Mesenteric fat pad (tissue), 1 donor: ENCODE measurements at regions not wholly inside any gene's neighbourhood (a gene's known extent, or its start where the extent isn't known, plus 50 kb on each side); places are given as distances from the start of the nearest gene placed in this dataset.
"Not testable (repeated sequence)": the region's sequence is repeated elsewhere in the genome, so short reads cannot be mapped to it uniquely, and the experiment has no call there.

Experiments
- DNase-seq: peaks from one replicate; pipeline ENCODE4 v3.0.0-alpha.2; 2020; ENCODE audit warnings: low spot score
- donor health status: DM: yes; HTN: yes; CAD: no.

DNA sequence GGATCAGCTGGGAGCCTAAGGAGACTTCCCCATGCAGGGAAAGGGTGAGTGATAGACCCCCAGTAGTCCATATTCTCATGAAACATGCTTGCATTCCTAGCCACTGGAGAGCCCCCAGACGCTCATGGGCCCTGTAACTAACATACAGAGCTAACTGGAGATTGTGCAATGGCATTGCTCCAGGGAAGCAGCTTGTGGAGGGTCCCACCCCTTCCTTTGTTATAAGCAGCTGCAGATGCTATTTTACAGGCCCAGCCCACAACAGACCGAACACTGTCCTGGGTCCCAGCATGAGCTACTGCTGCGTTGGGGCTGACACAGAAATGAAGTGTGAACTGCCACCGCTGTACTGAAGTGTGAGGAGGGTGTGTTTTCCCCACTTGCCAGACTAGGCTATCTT is 1465.7 kb upstream of the DIAPH2 start:
- DNase-seq = no peak

DNA sequence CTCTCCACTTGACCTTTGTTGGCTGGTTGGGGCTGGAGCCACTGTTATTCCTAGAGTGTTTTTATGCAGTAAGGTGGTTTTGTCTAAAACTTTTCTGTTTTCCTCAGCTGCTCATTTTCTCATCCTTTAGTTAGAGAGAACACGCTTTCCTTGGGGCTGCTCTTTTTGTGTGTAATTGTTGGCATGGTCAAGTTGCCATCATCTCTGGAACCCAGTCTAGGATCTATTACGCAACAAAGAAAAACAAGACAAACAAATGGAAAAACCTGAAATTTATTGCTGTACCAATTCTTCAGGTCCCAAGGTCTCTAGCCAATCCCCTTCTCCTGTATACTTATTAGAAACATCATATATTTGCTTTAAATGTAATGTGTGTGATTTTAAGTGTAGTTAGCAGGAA is 1436.3 kb upstream of the DIAPH2 start:
- no peak for DNase-seq

- DNase-seq = no peak
These were observed 1394.2 kb upstream of the DIAPH2 start for GRCh38 chrX:95290455-95290854.

GRCh38 chrX:95291561-95291960 is 1393.1 kb upstream of the DIAPH2 start:
- DNase-seq = no peak

DNA sequence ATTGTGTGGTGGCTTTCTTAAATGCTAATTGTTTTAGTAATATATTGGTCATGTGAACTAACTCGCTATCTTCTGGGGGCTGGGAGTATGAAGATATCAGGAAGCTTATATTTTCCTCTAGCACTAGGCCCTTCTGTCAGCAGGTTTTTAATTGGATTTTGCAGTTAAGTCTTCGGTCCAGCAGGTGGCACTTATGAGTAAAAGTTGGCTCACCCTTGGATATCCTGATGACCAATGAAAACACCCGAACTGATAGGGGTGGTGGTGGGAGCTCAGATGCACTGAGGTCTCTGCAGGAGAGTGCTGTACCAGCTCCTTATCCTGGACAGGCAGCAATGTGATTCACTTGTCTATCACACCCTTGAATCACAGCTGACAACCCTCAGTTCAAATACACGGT is 1365.8 kb upstream of the DIAPH2 start:
- DNase-seq = no peak

DNA sequence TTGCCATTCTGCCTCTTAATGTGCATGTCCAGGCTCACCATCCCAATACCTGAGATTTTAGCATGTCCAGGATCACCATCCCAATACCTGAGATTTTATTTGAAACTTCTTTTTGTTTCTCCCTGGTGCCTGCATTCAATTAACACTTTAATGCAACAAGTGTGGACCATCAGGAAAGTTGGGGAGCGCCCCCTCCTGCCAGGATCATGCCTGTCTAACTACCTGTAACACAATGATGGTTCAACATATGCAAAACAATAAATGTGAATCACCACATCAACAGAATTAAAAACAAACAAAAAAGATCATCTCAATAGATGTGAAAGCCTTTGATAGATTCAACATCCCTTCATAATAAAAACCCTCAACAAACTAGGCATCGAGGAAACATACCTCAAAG is 1359.5 kb upstream of the DIAPH2 start:
- DNase-seq = no peak

- no peak for DNase-seq
These were observed 1354.3 kb upstream of the DIAPH2 start for GRCh38 chrX:95330292-95330691.

GRCh38 chrX:95332530-95332929 is 1352.1 kb upstream of the DIAPH2 start:
- no peak for DNase-seq

- no peak for DNase-seq
These were observed 1337.8 kb upstream of the DIAPH2 start for GRCh38 chrX:95346856-95347255.

- DNase-seq = no peak
These were observed 1333.7 kb upstream of the DIAPH2 start for GRCh38 chrX:95350774-95351488.

DNA sequence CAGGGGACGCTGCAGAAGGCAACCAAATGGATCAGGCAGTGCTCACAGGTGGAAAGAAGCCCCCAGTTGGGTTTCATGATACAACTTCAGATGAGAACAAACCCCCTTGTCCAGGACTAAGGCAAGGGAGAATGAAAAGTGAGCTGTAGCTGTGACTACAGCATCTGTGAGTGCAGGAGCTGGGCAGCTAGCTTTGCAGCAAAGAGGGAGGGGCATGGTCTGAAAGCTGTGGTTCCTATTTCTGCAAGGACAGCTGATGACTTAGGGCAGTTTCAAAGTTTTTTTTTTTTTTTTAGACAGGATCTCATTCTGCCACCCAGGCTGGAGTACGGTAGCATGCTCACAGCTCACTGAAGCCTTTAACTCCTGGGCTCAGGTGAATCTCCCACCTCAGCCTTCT is 1317.4 kb upstream of the DIAPH2 start:
- no peak for DNase-seq

DNA sequence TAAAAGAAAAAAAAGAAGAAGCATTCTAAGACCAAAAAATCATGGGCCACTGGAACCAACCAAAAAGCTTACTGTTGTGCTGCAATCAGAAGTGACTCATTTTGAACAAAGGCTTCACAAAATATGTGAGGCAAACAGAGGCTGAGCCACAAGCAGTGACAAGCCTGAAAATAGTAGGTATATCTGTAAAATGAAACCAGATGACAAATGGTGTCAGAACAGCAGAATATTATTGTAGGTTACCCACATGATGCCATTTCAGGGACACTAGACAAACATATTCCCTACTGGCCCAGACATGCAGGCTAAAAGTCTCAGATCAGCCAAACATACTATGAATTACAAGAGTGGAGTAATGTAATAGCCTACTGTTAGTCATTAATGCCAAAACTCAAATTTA is 1301.8 kb upstream of the DIAPH2 start:
- DNase-seq = no peak

DNA sequence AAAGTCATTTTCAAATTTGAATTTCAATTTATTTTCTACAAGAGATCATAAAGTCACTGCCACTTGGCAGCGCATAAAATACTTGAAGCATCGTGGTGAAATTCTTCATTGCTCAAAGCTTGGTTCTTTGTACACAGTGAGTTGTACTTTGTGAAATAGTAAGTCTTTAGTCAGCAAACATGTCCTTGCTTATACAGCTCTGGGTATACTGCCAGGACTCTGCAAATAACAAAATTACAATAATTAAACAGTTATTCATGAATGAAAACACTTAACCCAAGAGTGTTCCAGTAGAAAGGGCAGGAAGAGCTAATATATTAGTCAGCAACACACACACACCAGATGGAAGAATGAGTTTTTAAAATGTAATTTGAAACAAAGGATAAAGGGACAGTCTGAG is 1300.9 kb upstream of the DIAPH2 start:
- DNase-seq = no peak

GRCh38 chrX:95427389-95427788 is 1257.3 kb upstream of the DIAPH2 start:
- DNase-seq = no peak

DNA sequence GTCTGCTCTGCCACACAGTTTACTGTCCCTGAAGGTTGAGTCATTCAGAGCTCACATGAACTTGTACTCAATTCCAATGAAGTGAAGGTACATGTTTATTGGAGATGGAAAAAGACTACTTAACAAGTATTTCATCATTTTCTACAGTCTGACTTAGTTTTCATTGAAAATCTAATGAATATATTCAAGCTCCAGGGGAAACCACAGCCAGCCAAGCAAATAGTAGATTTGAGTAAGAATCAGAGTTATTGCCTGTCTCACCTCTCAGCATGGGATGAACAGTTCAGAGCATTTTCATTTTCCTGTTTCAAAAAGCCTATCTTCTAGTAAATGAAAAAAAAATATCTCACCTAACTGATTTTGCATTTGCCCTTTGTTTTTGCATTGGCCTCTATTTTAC is 1249.4 kb upstream of the DIAPH2 start:
- no peak for DNase-seq

DNA sequence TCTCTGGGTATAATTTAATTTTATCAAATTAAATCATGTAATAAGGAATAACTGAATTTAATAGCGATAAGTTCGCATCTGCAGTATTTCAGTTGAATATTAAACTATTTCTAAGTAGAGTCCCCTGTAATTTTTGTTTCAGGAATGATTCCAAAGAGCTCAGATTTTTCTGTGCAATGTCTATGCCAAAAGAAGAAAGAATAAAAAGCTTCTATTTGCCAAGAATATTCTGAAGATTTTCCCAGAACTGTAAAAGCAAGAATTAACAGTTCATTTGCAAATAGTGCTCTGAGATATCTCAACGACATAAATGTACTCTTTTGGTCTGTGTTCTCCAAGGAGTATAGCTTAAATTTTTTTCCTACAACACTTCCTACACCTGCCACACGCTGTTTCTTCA is 1242.8 kb upstream of the DIAPH2 start:
- DNase-seq = no peak

GRCh38 chrX:95484781-95485180 is 1199.9 kb upstream of the DIAPH2 start:
- DNase-seq = no peak

- no peak for DNase-seq
These were observed 1178.9 kb upstream of the DIAPH2 start for GRCh38 chrX:95505721-95506120.

- no peak for DNase-seq
These were observed 1175.2 kb upstream of the DIAPH2 start for GRCh38 chrX:95509474-95509873.

- DNase-seq = not testable (repeated sequence)
These were observed 1160.6 kb upstream of the DIAPH2 start for GRCh38 chrX:95524018-95524417.

GRCh38 chrX:95536111-95536510 is 1148.5 kb upstream of the DIAPH2 start:
- no peak for DNase-seq

GRCh38 chrX:95536661-95537060 is 1148.0 kb upstream of the DIAPH2 start:
- DNase-seq = no peak

- no peak for DNase-seq
These were observed 1145.6 kb upstream of the DIAPH2 start for GRCh38 chrX:95539041-95539440.

DNA sequence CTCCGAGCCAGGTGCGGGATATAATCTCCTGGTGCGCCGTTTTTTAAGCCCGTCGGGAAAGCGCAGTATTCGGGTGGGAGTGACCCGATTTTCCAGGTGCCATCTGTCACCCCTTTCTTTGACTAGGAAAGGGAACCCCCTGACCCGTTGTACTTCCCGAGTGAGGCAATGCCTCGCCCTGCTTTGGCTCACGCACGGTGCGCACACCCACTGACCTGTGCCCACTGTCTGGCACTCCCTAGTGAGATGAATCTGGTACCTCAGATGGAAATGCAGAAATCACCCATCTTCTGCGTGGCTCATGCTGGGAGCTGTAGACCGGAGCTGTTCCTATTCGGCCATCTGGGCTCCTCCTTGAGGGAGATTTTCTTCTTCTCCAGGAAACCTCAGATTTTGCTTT is 1135.1 kb upstream of the DIAPH2 start:
- DNase-seq = not testable (repeated sequence)
